ENCODE measurements at regions not wholly inside any gene's neighbourhood (a gene's known extent, or its start where the extent isn't known, plus 50 kb on each side); places are given as distances from the start of the nearest gene placed in this dataset.

DNA sequence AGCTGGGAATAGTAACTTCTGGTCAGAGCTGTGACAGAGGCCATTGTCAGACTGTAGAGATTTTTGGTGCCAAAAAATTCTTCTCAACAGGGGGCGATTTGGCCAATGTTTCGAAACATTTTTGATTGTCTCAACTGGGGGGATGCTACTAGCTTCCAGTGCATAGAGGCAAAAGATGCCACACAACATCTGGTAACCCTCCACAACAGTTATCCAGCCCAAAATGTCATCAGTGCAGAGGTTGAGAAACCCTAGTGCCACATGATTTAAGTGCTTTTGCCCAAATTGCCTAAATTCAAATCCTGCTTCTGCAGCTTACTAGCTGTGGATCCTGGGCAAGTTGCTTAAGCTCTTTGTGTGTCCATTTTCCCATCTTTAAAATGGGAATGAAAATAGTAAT, 71.9 kb downstream of the FZD1 start:
- Histone ChIP-seq H3K4me3 (ENCODE audit: low read length) (no peak overlapping the region), H3K27ac (ENCODE audit: low read length) (no peak overlapping the region), H3K36me3 (ENCODE audit: control insufficient read depth, insufficient read depth, low read length) (no peaks in the 10 kb centered on the region), H3K4me1 (ENCODE audit: control insufficient read depth, insufficient read depth, low read length) (no peaks in the 10 kb centered on the region), H3K9me3 (ENCODE audit: control insufficient read depth, insufficient read depth, low read length) (no peaks in the 10 kb centered on the region), H3K27me3 (ENCODE audit: control insufficient read depth, insufficient read depth, low read length) (no peaks in the 10 kb centered on the region)
- Mint-ChIP-seq H3K9me3 (peaks cover 4 to 10% of the 10 kb centered on the region in 2 donors), H3K36me3 (no peaks in the 10 kb centered on the region), H3K27ac (no peak overlapping the region), H3K27me3 (ENCODE audit: low read depth in 2 of 2) (no peaks in the 10 kb centered on the region), H3K4me1 (no peaks in the 10 kb centered on the region), H3K4me3 (no peak overlapping the region)
- 71% methylated on average over 2 of the region's 2 CpGs for WGBS (ENCODE audit: insufficient coverage)
- TF ChIP-seq, protein P1, sequence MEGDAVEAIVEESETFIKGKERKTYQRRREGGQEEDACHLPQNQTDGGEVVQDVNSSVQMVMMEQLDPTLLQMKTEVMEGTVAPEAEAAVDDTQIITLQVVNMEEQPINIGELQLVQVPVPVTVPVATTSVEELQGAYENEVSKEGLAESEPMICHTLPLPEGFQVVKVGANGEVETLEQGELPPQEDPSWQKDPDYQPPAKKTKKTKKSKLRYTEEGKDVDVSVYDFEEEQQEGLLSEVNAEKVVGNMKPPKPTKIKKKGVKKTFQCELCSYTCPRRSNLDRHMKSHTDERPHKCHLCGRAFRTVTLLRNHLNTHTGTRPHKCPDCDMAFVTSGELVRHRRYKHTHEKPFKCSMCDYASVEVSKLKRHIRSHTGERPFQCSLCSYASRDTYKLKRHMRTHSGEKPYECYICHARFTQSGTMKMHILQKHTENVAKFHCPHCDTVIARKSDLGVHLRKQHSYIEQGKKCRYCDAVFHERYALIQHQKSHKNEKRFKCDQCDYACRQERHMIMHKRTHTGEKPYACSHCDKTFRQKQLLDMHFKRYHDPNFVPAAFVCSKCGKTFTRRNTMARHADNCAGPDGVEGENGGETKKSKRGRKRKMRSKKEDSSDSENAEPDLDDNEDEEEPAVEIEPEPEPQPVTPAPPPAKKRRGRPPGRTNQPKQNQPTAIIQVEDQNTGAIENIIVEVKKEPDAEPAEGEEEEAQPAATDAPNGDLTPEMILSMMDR (IDR thresholded peaks at IDR 0.05), result no peak
- DNase-seq, result no peak
- intact Hi-C loops (cut with micrococcal nuclease), result no loop called here
- no peak for ATAC-seq

DNA sequence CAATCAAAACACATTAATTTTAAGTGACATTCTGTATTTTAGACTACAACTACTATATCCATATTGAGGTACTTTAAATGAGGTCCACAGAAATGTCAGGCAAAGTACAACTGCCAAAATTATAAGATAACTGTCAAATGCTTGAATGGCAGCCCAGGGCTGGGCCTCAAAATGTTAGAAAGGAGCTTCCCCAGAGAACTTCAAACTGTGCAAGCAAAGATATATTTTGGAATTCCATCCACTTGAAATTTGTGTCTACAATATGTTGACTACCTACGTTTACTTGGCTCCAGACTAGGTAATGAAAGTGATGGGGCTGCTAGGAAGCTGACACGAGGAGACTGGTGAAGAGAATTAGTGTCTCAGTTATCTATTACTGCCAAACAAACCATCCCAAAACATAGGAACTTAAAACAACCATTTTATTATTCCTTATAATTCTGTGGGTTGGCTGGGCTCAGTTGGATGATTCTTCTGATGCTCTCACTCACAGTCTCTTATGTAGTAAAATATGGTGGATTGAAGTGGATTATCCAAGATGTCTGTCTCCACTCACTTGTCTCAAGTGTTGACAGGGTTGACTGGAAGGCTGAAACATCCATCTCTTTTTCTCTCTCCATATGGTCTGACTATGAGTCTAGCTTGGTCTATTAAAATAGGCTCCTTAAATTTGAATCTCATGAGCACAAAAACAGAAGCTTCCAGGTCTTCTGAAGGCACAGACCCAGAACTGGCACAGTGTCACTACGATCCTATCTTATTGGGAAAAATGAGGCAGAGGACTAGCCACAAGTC, 74.2 kb downstream of the FZD1 start:
- TF ChIP-seq, protein P1 (IDR thresholded peaks at IDR 0.05), result no peak
- DNase-seq (no peak), ATAC-seq (no peak)
- WGBS (ENCODE audit: insufficient coverage), result 94% methylated on average over 2 of the region's 3 CpGs
- no peaks in the 10 kb centered on the region for H3K4me1 ChIP-seq (ENCODE audit: control insufficient read depth, insufficient read depth, low read length)
- H3K36me3 ChIP-seq (ENCODE audit: control insufficient read depth, insufficient read depth, low read length), result no peaks in the 10 kb centered on the region
- H3K27me3 ChIP-seq (ENCODE audit: control insufficient read depth, insufficient read depth, low read length), result no peaks in the 10 kb centered on the region
- intact Hi-C loops (cut with micrococcal nuclease), result no loop called here
- Mint-ChIP-seq H3K27ac (no peak overlapping the region), H3K4me1 (no peaks in the 10 kb centered on the region), H3K27me3 (ENCODE audit: low read depth in 2 of 2) (no peaks in the 10 kb centered on the region), H3K36me3 (no peaks in the 10 kb centered on the region), H3K9me3 (peaks cover 7 to 12% of the 10 kb centered on the region in 2 donors), H3K4me3 (no peak overlapping the region)
- H3K4me3 ChIP-seq (ENCODE audit: low read length), result no peak overlapping the region
- H3K9me3 ChIP-seq (ENCODE audit: control insufficient read depth, insufficient read depth, low read length), result no peaks in the 10 kb centered on the region
- H3K27ac ChIP-seq (ENCODE audit: low read length), result no peak overlapping the region

DNA sequence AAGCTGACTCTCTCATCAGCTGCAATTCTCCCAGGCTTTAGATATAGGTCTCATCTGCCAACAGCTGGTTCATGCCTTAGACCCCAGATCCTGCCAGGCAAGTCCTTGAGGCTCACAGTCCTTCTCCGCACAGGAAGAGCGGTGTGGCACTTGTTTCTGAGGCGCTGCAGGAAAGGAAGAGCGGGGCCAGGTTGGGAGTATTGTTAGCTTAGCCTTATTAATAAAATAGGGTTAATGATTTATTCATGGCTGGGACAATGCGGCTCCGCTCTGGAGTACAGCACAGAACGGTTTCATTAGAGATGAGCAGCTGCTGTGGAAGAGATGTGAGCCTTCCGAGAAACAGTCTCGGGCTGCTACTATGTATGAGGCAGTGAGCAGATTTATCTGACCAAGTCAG, 78.1 kb downstream of the FZD1 start:
- Histone ChIP-seq H3K4me3 (ENCODE audit: low read length) (no peak overlapping the region), H3K9me3 (ENCODE audit: control insufficient read depth, insufficient read depth, low read length) (no peaks in the 10 kb centered on the region), H3K36me3 (ENCODE audit: control insufficient read depth, insufficient read depth, low read length) (no peaks in the 10 kb centered on the region), H3K27me3 (ENCODE audit: control insufficient read depth, insufficient read depth, low read length) (no peaks in the 10 kb centered on the region), H3K27ac (ENCODE audit: low read length) (no peak overlapping the region), H3K4me1 (ENCODE audit: control insufficient read depth, insufficient read depth, low read length) (no peaks in the 10 kb centered on the region)
- DNase-seq (no peak), ATAC-seq (no peak)
- no peak overlapping the region for H3K27ac Mint-ChIP-seq
- H3K4me1 Mint-ChIP-seq, result no peaks in the 10 kb centered on the region
- TF ChIP-seq, protein P1 (IDR thresholded peaks at IDR 0.05), result no peak
- intact Hi-C loops (cut with micrococcal nuclease), result no loop called here
- 90% methylated on average over 9 of the region's 9 CpGs for WGBS (ENCODE audit: insufficient coverage)
- no peaks in the 10 kb centered on the region for H3K36me3 Mint-ChIP-seq
- no peaks in the 10 kb centered on the region for H3K27me3 Mint-ChIP-seq (ENCODE audit: low read depth in 2 of 2)
- no peak overlapping the region for H3K4me3 Mint-ChIP-seq
- peaks cover 3 to 6% of the 10 kb centered on the region in 2 donors for H3K9me3 Mint-ChIP-seq

All from natural killer cell (primary cell).